ENCODE measurements at regions not wholly inside any gene's neighbourhood (a gene's known extent, or its start where the extent isn't known, plus 50 kb on each side); places are given as distances from the start of the nearest gene placed in this dataset.

GRCh38 chr15:31555022-31555421, 228.4 kb downstream of the KLF13 start:
- TF ChIP-seq CTCF (IDR thresholded peaks at IDR 0.05): no peak
- no peak for TF ChIP-seq POLR2A (IDR thresholded peaks at IDR 0.05)

Data from thyroid gland (tissue), 4 donors.